Peyer's patch (tissue), 4 donors: ENCODE measurements at regions not wholly inside any gene's neighbourhood (a gene's known extent, or its start where the extent isn't known, plus 50 kb on each side); places are given as distances from the start of the nearest gene placed in this dataset.

Source experiments
- POLR2A ChIP-seq, 2 donors: fragments of 450-650 bp; IDR thresholded peaks; one replicate each; pipeline ENCODE4 v1.5.1; 2017; ENCODE audit warnings: antibody characterized with exemption in 2 of 2, mild to moderate bottlenecking in 2 of 2, moderate library complexity in 2 of 2
- TF ChIP-seq, protein P1 (sequence below), 6 experiments: fragments of 450-650 bp in 4 of 6; fragments of 200-600 bp in 2 of 6; sonication (generic) in 1 of 6; IDR thresholded peaks; one replicate each; pipeline ENCODE4 v1.5.1; 2017 to 2019; ENCODE audit warnings: antibody characterized with exemption in 6 of 6, mild to moderate bottlenecking in 3 of 6, moderate library complexity in 1 of 6

GRCh38 chr5:143581147-143581546 lies 177.7 kb upstream of the NR3C1 start:
- TF ChIP-seq, protein P1, sequence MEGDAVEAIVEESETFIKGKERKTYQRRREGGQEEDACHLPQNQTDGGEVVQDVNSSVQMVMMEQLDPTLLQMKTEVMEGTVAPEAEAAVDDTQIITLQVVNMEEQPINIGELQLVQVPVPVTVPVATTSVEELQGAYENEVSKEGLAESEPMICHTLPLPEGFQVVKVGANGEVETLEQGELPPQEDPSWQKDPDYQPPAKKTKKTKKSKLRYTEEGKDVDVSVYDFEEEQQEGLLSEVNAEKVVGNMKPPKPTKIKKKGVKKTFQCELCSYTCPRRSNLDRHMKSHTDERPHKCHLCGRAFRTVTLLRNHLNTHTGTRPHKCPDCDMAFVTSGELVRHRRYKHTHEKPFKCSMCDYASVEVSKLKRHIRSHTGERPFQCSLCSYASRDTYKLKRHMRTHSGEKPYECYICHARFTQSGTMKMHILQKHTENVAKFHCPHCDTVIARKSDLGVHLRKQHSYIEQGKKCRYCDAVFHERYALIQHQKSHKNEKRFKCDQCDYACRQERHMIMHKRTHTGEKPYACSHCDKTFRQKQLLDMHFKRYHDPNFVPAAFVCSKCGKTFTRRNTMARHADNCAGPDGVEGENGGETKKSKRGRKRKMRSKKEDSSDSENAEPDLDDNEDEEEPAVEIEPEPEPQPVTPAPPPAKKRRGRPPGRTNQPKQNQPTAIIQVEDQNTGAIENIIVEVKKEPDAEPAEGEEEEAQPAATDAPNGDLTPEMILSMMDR (IDR thresholded peaks at IDR 0.05), result no peak
- no peak for TF ChIP-seq POLR2A (IDR thresholded peaks at IDR 0.05)
